Kidney epithelial cell (primary cell): ENCODE measurements at regions not wholly inside any gene's neighbourhood (a gene's known extent, or its start where the extent isn't known, plus 50 kb on each side); places are given as distances from the start of the nearest gene placed in this dataset.

Source experiments
- DNase-seq: peaks from one replicate; pipeline ENCODE4 v3.0.0-alpha.2; 2010; ENCODE audit warnings: low read depth
- H3K27me3 ChIP-seq: 2 replicates; pipeline ENCODE4 v1.6.0; 2011; ENCODE audit warnings: low read length; ENCODE audit not compliant: control insufficient read depth, insufficient read depth
- H3K36me3 ChIP-seq: 2 replicates; pipeline ENCODE4 v1.5.1; 2011; ENCODE audit warnings: low read length; ENCODE audit not compliant: control insufficient read depth, insufficient read depth
- H3K4me3 ChIP-seq: 2 replicates; pipeline ENCODE4 v1.5.1; 2011; ENCODE audit warnings: low read depth, mild to moderate bottlenecking, control low read depth, low read length
- CTCF ChIP-seq: IDR thresholded peaks from 2 replicates; pipeline ENCODE4 v1.5.1; 2011; ENCODE audit warnings: mild to moderate bottlenecking, moderate library complexity, low read length, control low read depth, inconsistent platforms; ENCODE audit not compliant: insufficient read depth, poor library complexity, severe bottlenecking

DNA sequence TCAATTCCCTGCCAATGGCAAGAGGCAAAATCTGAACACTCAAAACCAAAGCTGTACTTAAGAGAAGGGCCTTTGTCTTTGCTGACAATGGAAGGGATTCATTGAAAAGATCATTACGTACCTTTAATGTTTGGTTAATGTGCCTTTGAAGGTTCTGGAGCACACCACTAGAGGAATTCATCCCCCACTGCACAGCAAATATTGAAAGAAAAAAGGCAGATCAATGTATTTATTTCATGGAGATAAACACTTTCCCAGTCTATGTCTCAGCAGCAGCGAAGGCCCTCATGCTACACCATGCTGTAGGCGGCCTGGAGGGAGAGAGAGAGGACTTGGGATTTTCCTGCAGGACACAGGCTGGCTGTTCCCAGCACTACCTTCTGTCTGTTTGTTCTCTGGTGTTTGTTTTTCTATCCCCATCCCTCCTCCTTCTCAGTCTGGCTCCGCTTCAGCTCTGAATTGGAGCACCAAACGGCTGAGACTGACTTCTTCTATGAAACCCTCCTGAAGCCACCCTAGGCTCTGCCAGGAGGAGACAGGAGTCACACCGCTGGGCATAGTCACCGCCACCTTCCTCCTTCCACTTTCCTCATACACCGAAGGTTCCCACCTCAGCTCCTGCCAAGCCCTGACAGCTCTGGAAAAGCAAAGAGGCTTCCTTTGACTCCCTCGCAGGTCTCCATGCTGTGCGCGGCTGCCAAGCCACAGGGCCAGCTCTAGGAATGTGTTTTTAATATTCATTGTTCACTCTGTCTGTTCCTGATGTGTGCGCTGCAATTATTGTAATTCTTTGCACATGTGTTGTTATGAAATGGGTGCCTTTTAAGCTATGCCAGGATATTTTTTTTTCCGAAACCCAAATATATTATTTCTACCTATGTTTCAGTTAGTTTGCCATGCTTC, 301.5 kb downstream of the FZD1 start:
- H3K27me3 ChIP-seq, result no peaks in the 10 kb centered on the region
- no peak overlapping the region for H3K4me3 ChIP-seq
- TF ChIP-seq CTCF, result no peak
- no peak for DNase-seq
- H3K36me3 ChIP-seq, result no peaks in the 10 kb centered on the region

DNA sequence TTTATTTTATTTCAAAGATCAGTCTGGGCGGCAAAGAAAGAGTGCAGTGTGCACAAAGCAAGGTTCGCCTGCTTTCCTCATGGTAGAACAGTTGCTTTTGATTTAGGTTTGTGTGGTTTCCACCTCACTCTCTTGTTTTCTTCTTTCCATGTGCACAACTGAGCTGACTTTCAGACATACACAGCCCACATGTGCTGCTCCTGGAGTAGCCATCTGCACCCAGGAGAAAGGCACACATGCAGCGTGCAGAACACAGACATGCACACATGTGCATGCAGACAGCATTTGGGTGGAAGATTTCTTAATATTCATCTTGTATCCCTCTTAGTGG, 302.1 kb downstream of the FZD1 start:
- no peak overlapping the region for H3K4me3 ChIP-seq
- DNase-seq, result no peak
- no peaks in the 10 kb centered on the region for H3K36me3 ChIP-seq
- no peak for TF ChIP-seq CTCF
- H3K27me3 ChIP-seq, result no peaks in the 10 kb centered on the region

- no peaks in the 10 kb centered on the region for H3K36me3 ChIP-seq
- TF ChIP-seq CTCF, result no peak
- no peaks in the 10 kb centered on the region for H3K27me3 ChIP-seq
- no peak for DNase-seq
- H3K4me3 ChIP-seq, result no peak overlapping the region
These were observed 303.1 kb downstream of the FZD1 start for GRCh38 chr7:91567081-91568012.

GRCh38 chr7:91568138-91568537, 303.9 kb downstream of the FZD1 start:
- Histone ChIP-seq H3K4me3 (no peak overlapping the region), H3K27me3 (no peaks in the 10 kb centered on the region), H3K36me3 (no peaks in the 10 kb centered on the region)
- no peak for TF ChIP-seq CTCF
- DNase-seq, result no peak

- Histone ChIP-seq H3K36me3 (no peaks in the 10 kb centered on the region), H3K27me3 (no peaks in the 10 kb centered on the region), H3K4me3 (no peak overlapping the region)
- no peak for DNase-seq
- TF ChIP-seq CTCF, result no peak
These were observed 305.7 kb downstream of the FZD1 start for GRCh38 chr7:91569728-91570457.
